ENCODE measurements at regions not wholly inside any gene's neighbourhood (a gene's known extent, or its start where the extent isn't known, plus 50 kb on each side); places are given as distances from the start of the nearest gene placed in this dataset.
A peak's percentile ranks its signal among the peaks of the same experiment; 100 is the strongest.

GRCh38 chr6:81979329-81979728 lies 226.8 kb upstream of the TENT5A start:
- Histone ChIP-seq H3K79me2 (ENCODE audit: control insufficient read depth, insufficient read depth, low read length) (no peaks in the 10 kb centered on the region), H3K4me2 (ENCODE audit: insufficient read depth, low read length) (no peak overlapping the region), H3K27me3 (ENCODE audit: control insufficient read depth in 2 of 2, insufficient read depth in 2 of 2, low read length in 2 of 2) (no peaks in the 10 kb centered on the region), H3K4me3 (replicated peaks in 1 of 3; ENCODE audit: insufficient read depth in 1 of 3, low read depth in 1 of 3, low read length in 3 of 3) (no peak overlapping the region), H4K20me1 (replicated peaks; ENCODE audit: control insufficient read depth, extremely low read depth, insufficient read depth, low read length) (no peaks in the 10 kb centered on the region), H2AFZ (ENCODE audit: low read depth, low read length) (no peak overlapping the region), H3K9ac (replicated peaks; ENCODE audit: extremely low read depth, insufficient read depth, low read length) (no peak overlapping the region), H3K27ac (ENCODE audit: insufficient read depth, low read depth, low read length) (no peak overlapping the region), H3K36me3 (ENCODE audit: control insufficient read depth in 2 of 2, extremely low read depth in 1 of 2, insufficient read depth in 2 of 2, low read length in 2 of 2) (no peaks in the 10 kb centered on the region), H3K9me1 (replicated peaks; ENCODE audit: control insufficient read depth, extremely low read depth, insufficient read depth, low read length) (no peaks in the 10 kb centered on the region), H3K9me3 (replicated peaks; ENCODE audit: control insufficient read depth, insufficient read depth, low read length) (no peaks in the 10 kb centered on the region), H3K4me1 (ENCODE audit: control insufficient read depth, extremely low read depth, insufficient read depth, low read length) (peaks cover 15% of the 10 kb centered on the region)
- DNase-seq (ENCODE audit: low read depth, low spot score) = no peak
- BruUV-seq (replicated peaks) = no TSS peak
- CTCF ChIA-PET = interaction anchor here (1.6 kb wide), 1 partner anchor 61 kb away, joined by 5 read pairs; no protein-coding TSS in a partner anchor
- intact Hi-C loops (cut with micrococcal nuclease) (no loop called here), dilution Hi-C loops (cut with MboI; ENCODE audit: extremely low pct_ligation_motif_present, low sequenced_read_pairs) (no loop called here)
- POLR2A ChIA-PET = no interaction called here
- no peak for TF ChIP-seq JUN (IDR thresholded peaks at IDR 0.05; ENCODE audit: borderline replicate concordance, insufficient read depth, insufficient read length, low read depth)
- TF ChIP-seq POLR2A (IDR thresholded peaks at IDR 0.05; ENCODE audit: low read depth, low read length) = no peak
- no peak for FAIRE-seq

- dilution Hi-C loops (cut with MboI; ENCODE audit: extremely low pct_ligation_motif_present, low sequenced_read_pairs) = no loop called here
Observed at GRCh38 chr6:81978230-81978629, 225.7 kb upstream of the TENT5A start.

More at GRCh38 chr6:81978230-81978629, 225.7 kb upstream of the TENT5A start:
- TF ChIP-seq FOS (IDR thresholded peaks at IDR 0.05; ENCODE audit: borderline replicate concordance, insufficient read depth, low read length) (no peak), JUN (IDR thresholded peaks at IDR 0.05; ENCODE audit: borderline replicate concordance, insufficient read depth, insufficient read length, low read depth) (peak; percentile 17)
- Histone ChIP-seq H3K27ac (ENCODE audit: insufficient read depth, low read depth, low read length) (no peak overlapping the region), H3K79me2 (ENCODE audit: control insufficient read depth, insufficient read depth, low read length) (no peaks in the 10 kb centered on the region), H3K9me3 (replicated peaks; ENCODE audit: control insufficient read depth, insufficient read depth, low read length) (no peaks in the 10 kb centered on the region), H3K4me3 (replicated peaks in 1 of 3; ENCODE audit: insufficient read depth in 1 of 3, low read depth in 1 of 3, low read length in 3 of 3) (no peak overlapping the region), H3K9me1 (replicated peaks; ENCODE audit: control insufficient read depth, extremely low read depth, insufficient read depth, low read length) (no peaks in the 10 kb centered on the region), H3K36me3 (ENCODE audit: control insufficient read depth in 2 of 2, extremely low read depth in 1 of 2, insufficient read depth in 2 of 2, low read length in 2 of 2) (no peaks in the 10 kb centered on the region), H3K27me3 (ENCODE audit: control insufficient read depth in 2 of 2, insufficient read depth in 2 of 2, low read length in 2 of 2) (no peaks in the 10 kb centered on the region), H3K4me2 (ENCODE audit: insufficient read depth, low read length) (no peak overlapping the region), H2AFZ (ENCODE audit: low read depth, low read length) (no peak overlapping the region), H3K9ac (replicated peaks; ENCODE audit: extremely low read depth, insufficient read depth, low read length) (no peak overlapping the region), H4K20me1 (replicated peaks; ENCODE audit: control insufficient read depth, extremely low read depth, insufficient read depth, low read length) (no peaks in the 10 kb centered on the region), H3K4me1 (ENCODE audit: control insufficient read depth, extremely low read depth, insufficient read depth, low read length) (peaks cover 15% of the 10 kb centered on the region)
- DNase-seq (ENCODE audit: low read depth, low spot score) (no peak), FAIRE-seq (no peak)
- intact Hi-C loops (cut with micrococcal nuclease) = no loop called here
- ChIA-PET POLR2A (no interaction called here), CTCF (interaction anchor here (1.2 kb wide), 1 partner anchor 62 kb away, joined by 3 read pairs; no protein-coding TSS in a partner anchor)
- no TSS peak for BruUV-seq (replicated peaks)

All from endothelial cell of umbilical vein (primary cell).